HG02938 (cell line): ENCODE measurements at regions not wholly inside any gene's neighbourhood (a gene's known extent, or its start where the extent isn't known, plus 50 kb on each side); places are given as distances from the start of the nearest gene placed in this dataset.

ENCODE experiments used
- ATAC-seq: cut with Tn5 transposase; IDR thresholded peaks from one replicate; pipeline ENCODE4 v1.9.1; 2021; ENCODE audit warnings: mild to moderate bottlenecking, moderate library complexity; ENCODE audit not compliant: unreplicated experiment

- ATAC-seq = no peak
Observed at GRCh38 chr7:89908736-89909135, 245.5 kb upstream of the STEAP1 start.

DNA sequence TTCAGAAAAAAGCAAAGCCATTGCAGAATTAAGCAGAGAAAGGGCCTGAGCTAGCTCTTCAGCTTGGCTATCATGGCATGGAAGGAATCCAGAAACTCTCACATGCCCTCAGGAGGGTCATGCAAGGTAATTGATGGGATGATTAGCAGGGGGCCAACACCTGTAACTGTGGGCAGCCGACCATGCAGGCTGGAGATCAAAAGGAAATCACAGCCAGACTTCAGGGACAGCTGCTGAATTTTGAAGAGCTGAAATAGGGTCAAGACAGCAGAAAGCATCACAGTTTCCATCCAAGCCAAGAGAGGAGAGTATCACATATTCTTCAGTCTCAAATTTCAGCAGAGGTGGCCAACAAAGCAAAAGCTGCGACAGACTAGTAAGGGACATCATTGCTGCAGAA is 239.6 kb upstream of the STEAP1 start:
- no peak for ATAC-seq

DNA sequence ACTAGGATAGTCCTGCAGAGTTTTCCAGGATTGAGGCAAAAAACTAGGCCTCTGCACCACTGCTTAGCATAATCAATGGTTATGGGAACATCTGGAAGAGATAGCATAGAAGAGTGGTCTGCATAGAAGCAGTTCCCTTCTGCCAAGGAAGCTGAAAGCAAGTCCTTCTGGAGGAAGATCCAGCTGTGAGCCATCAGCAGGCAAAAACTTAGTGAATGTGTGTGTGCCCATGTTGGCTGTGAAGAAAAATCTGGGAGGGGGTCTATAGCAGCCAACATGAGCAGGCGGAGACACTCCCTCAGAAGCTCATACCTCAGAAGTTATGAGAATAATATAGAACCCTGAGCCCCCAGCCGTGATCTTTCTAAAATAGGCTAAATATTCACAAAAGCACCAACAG is 228.1 kb upstream of the STEAP1 start:
- no peak for ATAC-seq

DNA sequence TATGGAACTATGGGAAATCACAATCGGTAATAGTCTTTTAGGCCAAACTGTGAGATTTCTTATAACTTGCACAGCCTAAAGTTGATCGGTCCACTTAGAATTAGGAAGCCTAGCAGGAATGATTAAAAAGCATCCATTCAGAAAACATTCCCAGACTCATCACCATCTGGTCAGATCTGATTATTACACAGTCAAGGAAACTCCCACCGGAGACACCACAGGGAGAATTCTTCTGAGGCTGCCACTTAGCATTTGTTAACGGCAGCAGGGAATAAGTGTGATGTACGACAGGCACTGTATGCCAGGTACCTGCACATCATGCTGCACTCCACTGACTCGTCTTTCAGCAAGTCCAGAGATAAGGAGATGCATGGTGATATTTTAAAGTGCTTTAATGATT is 227.6 kb upstream of the STEAP1 start:
- ATAC-seq = no peak

DNA sequence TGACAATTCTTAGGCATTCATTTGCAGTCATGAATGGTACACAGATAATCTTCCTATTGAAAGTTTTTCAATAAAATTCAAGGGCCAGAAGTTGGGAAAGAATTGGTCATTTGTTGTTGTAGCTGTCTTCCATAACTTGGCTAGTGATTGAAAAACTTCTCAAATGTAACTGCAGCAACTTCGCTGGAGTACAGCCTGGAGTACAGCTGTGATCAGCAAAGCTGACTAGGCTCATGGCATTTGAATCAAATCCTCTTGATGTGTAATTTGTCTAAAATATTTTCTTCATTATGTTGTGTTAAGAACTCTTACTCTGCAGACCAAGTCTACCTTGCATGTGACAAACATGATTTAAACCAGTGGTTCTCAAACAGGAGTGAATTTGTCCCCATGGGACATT is 226.5 kb upstream of the STEAP1 start:
- no peak for ATAC-seq

GRCh38 chr7:89928451-89928850 is 225.8 kb upstream of the STEAP1 start:
- no peak for ATAC-seq

DNA sequence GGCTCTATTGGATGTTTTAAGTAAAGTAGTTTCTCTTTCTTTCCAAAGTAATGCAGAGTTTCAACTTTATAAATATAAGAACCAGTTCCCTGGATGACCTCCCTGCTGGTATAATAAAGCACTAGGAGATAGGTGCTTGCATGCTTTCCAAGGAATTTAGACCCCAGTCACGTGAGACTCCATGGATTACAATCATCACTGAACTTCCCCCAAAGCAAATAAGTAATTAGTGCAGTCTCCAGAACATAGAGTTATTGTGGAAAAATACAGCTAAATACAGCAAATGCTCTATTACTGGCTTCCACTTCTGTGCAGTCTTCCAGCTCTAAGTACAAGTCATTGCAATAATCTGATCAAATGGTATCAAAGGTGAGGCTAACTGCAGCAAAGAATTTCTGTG is 220.2 kb upstream of the STEAP1 start:
- ATAC-seq = no peak

DNA sequence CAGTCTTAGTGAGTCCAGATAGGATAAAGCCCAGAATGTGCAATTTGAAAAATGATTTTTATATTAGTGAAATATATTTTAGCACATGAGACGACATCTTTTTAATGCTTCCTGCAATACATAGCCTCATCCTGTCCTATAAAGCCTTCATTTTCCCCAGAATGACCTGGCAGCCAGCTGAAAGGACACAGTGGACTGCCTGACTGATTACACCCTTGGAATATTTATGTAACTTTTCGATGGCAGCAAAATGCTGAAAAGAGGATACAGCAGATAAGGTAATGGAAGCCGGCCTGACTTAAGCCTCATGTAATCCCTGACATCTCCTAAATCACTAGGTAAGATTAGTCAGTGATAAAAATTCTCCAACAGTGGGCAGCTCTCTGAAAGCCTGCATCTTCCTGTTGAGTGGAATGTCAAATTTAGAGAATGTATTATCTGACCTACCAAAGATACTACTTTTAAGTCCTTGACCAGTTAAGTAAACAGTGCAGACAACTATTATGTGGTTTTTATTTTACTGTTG is 210.7 kb upstream of the STEAP1 start:
- ATAC-seq = no peak

GRCh38 chr7:89958525-89959068 is 195.7 kb upstream of the STEAP1 start:
- ATAC-seq = no peak

- ATAC-seq = no peak
Observed at GRCh38 chr7:89966067-89966664, 188.1 kb upstream of the STEAP1 start.

DNA sequence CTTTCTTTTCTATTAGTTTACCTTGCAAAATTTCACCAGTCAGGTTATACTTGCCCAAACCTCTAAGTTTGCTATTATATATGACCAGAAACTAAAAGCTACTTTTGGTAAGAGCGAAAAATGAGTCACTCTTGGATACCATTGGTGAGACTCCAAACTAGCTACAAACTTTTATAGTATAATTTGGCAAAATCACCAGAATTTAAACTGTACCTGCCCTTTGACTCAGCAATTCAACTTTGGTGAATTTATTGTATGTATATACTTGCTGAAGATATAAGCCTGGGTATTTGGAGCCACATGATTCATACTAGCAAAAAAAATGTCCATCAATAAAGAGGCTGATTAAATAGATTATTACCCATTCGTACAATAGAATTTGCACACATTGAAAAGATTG is 178.7 kb upstream of the STEAP1 start:
- no peak for ATAC-seq

GRCh38 chr7:89987665-89988064 is 166.6 kb upstream of the STEAP1 start:
- no peak for ATAC-seq

GRCh38 chr7:89988074-89988473 is 166.2 kb upstream of the STEAP1 start:
- no peak for ATAC-seq

- ATAC-seq = no peak
Observed at GRCh38 chr7:89989454-89989853, 164.8 kb upstream of the STEAP1 start.

- ATAC-seq = no peak
Observed at GRCh38 chr7:89994483-89994882, 159.8 kb upstream of the STEAP1 start.

GRCh38 chr7:89998554-89998953 is 155.7 kb upstream of the STEAP1 start:
- ATAC-seq = no peak

GRCh38 chr7:90005836-90006235 is 148.4 kb upstream of the STEAP1 start:
- no peak for ATAC-seq

- no peak for ATAC-seq
Observed at GRCh38 chr7:90007001-90007654, 147.1 kb upstream of the STEAP1 start.

DNA sequence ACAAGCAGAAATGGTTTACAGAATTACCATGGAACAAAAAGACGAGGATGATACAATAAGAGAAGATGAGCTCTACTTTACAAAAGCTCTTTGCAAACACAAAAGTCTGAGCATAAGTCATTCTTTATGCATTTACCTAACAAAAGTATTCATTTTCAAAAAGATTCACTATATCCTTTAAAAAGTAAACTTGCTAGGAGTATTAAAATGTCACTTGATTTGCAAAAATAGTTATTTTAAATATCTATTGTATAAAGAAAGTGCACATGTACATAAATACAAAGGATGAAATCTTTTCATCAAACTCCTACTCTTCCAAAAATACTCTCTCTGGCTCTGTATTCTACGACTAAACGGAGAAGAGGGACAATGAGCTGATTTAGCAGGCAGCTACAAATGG is 146.4 kb upstream of the STEAP1 start:
- ATAC-seq = no peak

DNA sequence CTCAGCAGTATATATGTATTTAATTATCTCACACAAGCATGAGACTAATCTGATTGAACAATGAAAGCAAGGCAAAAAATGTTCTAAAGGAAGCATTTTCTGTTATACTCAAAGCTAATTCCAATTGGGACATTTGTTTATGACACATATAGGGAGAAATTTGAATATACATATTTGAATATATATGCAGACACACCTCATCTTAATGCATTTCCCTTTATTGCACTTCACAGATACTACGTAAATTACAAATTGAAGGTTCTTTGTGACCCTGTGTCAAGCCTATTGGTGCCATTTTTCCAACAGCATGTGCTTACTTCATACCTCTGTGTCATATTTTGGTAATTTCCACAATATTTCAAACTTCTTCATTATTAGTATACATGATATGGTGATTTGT is 132.1 kb upstream of the STEAP1 start:
- no peak for ATAC-seq

GRCh38 chr7:90025771-90026170 is 128.5 kb upstream of the STEAP1 start:
- peak; percentile 92 for ATAC-seq

DNA sequence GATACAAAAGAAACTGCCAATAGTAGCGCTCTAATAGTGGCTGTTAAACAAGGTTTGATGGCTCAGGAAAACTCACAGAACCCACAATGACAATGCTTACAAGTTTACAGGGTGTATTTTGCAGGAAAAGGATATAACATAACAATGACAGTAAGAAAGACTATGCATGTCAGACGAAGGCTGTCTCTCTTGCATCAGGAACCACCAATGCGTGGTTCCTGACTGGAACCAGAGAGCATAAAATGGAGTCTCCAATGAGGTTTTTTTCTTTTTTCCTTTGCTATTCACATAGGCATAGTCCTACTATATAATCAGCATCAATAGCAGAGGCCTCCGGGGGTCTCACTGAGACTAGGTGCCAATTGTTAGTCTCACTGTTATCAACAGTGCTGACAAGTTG is 120.4 kb upstream of the STEAP1 start:
- ATAC-seq = no peak

DNA sequence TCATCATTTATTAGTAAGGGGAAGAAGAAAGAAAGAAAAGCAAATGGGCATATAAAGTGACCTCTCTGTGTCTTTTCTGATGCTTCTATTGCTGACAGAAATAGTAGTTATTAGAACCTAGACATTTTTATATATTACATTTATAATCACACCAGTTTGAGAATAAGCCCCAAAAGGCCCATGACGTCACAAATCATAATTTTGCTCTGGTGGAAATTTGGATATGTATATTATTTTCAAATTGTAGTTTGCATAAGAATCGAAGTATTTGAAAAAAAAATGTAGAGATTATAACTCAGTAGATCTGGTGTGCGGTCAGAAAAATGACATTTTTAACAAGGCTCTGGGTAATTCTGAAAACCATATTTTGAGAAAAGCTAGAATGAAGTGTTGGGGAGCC is 101.2 kb upstream of the STEAP1 start:
- no peak for ATAC-seq
